Transverse colon (tissue), 3 donors: ENCODE measurements at regions not wholly inside any gene's neighbourhood (a gene's known extent, or its start where the extent isn't known, plus 50 kb on each side); places are given as distances from the start of the nearest gene placed in this dataset.
"Not testable (repeated sequence)": the region's sequence is repeated elsewhere in the genome, so short reads cannot be mapped to it uniquely, and the experiment has no call there.

Experiments
- CTCF ChIP-seq, 5 experiments: fragments of 200-600 bp in 3 of 5; fragments of 450-650 bp in 2 of 5; sonication (generic) in 3 of 5; IDR thresholded peaks; 1 replicate in 2 of 5; 2 replicates in 3 of 5; pipeline ENCODE4 v1.5.1; 2016 to 2017; ENCODE audit warnings: antibody characterized with exemption in 5 of 5, inconsistent platforms in 3 of 5, mild to moderate bottlenecking in 2 of 5, moderate library complexity in 1 of 5
- EP300 ChIP-seq: sonication (generic); formaldehyde crosslinking; IDR thresholded peaks from one replicate; pipeline ENCODE4 v1.6.1; 2017; ENCODE audit warnings: antibody characterized with exemption, low read depth
- POLR2A ChIP-seq: fragments of 450-650 bp; IDR thresholded peaks from one replicate; pipeline ENCODE4 v1.6.1; 2016; ENCODE audit warnings: antibody characterized with exemption, mild to moderate bottlenecking, moderate library complexity

DNA sequence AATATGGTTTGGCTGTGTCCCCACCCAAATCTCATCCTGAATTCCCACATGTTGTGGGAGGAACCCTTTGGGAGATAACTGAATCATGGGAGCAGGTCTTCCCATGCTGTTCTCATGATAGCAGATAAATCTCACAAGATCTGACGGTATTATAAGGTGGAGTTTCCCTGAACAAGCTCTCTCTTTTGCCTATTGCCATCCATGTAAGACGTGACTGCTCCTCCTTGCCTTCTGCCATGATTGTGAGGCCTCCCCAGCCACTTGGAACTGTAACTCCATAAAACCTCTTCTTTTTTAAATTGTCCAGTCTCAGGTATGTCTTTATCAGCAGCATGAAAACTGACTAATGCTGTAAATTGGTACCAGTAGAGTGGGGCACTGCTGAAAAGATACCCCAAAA, 103.3 kb upstream of the LYPLAL1 start:
- TF ChIP-seq POLR2A; EP300; CTCF (IDR thresholded peaks at IDR 0.05): not testable (repeated sequence)
